ENCODE measurements at regions not wholly inside any gene's neighbourhood (a gene's known extent, or its start where the extent isn't known, plus 50 kb on each side); places are given as distances from the start of the nearest gene placed in this dataset.
A peak's percentile ranks its signal among the peaks of the same experiment; 100 is the strongest.

DNA sequence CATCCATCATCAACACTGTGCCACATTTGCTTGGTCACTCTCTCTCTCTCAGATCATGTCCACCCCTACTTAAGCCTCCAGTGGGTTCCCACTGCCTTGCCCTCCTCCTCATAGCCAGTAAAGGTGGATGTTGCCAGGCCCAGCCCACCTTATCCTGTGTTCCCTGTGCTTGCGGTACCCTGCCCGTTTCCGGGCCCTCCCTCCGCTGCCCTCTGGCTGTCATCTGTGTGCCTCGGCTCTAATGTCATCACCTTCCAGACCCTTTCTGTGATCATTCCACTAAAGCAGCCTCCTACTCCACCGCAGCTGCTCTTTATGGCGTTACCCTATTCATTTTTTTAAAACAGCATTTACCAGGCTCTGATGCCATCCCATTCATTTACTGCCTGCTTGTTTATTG is 305.7 kb upstream of the SKOR2 start:
- TF ChIP-seq, protein P1, sequence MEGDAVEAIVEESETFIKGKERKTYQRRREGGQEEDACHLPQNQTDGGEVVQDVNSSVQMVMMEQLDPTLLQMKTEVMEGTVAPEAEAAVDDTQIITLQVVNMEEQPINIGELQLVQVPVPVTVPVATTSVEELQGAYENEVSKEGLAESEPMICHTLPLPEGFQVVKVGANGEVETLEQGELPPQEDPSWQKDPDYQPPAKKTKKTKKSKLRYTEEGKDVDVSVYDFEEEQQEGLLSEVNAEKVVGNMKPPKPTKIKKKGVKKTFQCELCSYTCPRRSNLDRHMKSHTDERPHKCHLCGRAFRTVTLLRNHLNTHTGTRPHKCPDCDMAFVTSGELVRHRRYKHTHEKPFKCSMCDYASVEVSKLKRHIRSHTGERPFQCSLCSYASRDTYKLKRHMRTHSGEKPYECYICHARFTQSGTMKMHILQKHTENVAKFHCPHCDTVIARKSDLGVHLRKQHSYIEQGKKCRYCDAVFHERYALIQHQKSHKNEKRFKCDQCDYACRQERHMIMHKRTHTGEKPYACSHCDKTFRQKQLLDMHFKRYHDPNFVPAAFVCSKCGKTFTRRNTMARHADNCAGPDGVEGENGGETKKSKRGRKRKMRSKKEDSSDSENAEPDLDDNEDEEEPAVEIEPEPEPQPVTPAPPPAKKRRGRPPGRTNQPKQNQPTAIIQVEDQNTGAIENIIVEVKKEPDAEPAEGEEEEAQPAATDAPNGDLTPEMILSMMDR (IDR thresholded peaks at IDR 0.05; ENCODE audit: borderline replicate concordance, extremely low read depth, low read length, poor library complexity, severe bottlenecking) = peak; percentile 24
- TF ChIP-seq EZH2 (IDR thresholded peaks at IDR 0.05; ENCODE audit: borderline replicate concordance, low read depth, low read length, severe bottlenecking) = no peak

Measured in DND-41 (cell line).